Activated naive CD4-positive, alpha-beta T cell treated with anti-CD3 and anti-CD28 coated beads for 36 hours (primary cell): ENCODE measurements at regions not wholly inside any gene's neighbourhood (a gene's known extent, or its start where the extent isn't known, plus 50 kb on each side); places are given as distances from the start of the nearest gene placed in this dataset.
"Not testable (repeated sequence)": the region's sequence is repeated elsewhere in the genome, so short reads cannot be mapped to it uniquely, and the experiment has no call there.

Source experiments
- CTCF ChIA-PET: fragments of 350-600 bp; sonication (Branson Sonifier 250); formaldehyde crosslinking; loops from one replicate; lab custom pipeline; 2021; ENCODE audit warnings: antibody characterized with exemption; lab: Charles Lee
- DNase-seq: peaks from one replicate; pipeline ENCODE4 v3.0.0-alpha.2; 2020
- H3K27ac Mint-ChIP-seq: one replicate; pipeline ENCODE4 v1.8.0; 2021; ENCODE audit warnings: mild to moderate bottlenecking, mixed read lengths
- H3K27me3 Mint-ChIP-seq: one replicate; pipeline ENCODE4 v1.8.0; 2021; ENCODE audit warnings: low read depth, mixed read lengths
- H3K36me3 Mint-ChIP-seq: one replicate; pipeline ENCODE4 v1.8.0; 2021; ENCODE audit warnings: low read depth, mixed read lengths
- H3K4me1 Mint-ChIP-seq: one replicate; pipeline ENCODE4 v1.8.0; 2021; ENCODE audit warnings: low read depth, mixed read lengths
- H3K4me3 Mint-ChIP-seq: one replicate; pipeline ENCODE4 v1.8.0; 2021; ENCODE audit warnings: mild to moderate bottlenecking, moderate library complexity, mixed read lengths
- H3K9me3 Mint-ChIP-seq: one replicate; pipeline ENCODE4 v1.8.0; 2021; ENCODE audit warnings: mixed read lengths
- intact Hi-C: fragments of 100-400 bp; cut with micrococcal nuclease; formaldehyde crosslinking; loops from one replicate; pipeline ENCODE4 v1.15.1; 2023

- Mint-ChIP-seq H3K4me3 (no peak overlapping the region), H3K36me3 (no peaks in the 10 kb centered on the region), H3K27ac (no peak overlapping the region), H3K9me3 (no peaks in the 10 kb centered on the region), H3K4me1 (no peaks in the 10 kb centered on the region), H3K27me3 (peaks cover 8% of the 10 kb centered on the region)
- no peak for DNase-seq
- intact Hi-C loops, result no loop called here
- CTCF ChIA-PET, result no interaction called here
These were observed 1118.6 kb downstream of the SORCS3 start for GRCh38 chr10:105759669-105760068.

GRCh38 chr10:105758209-105758998, 1117.3 kb downstream of the SORCS3 start:
- Mint-ChIP-seq H3K27me3 (peaks cover under 1% of the 10 kb centered on the region), H3K4me3 (no peak overlapping the region), H3K4me1 (no peaks in the 10 kb centered on the region), H3K9me3 (no peaks in the 10 kb centered on the region), H3K36me3 (no peaks in the 10 kb centered on the region), H3K27ac (no peak overlapping the region)
- intact Hi-C loops, result no loop called here
- CTCF ChIA-PET, result no interaction called here
- DNase-seq, result no peak

GRCh38 chr10:105757302-105757701, 1116.2 kb downstream of the SORCS3 start:
- Mint-ChIP-seq H3K4me3 (no peak overlapping the region), H3K27ac (no peak overlapping the region), H3K36me3 (no peaks in the 10 kb centered on the region), H3K27me3 (peaks cover 2% of the 10 kb centered on the region), H3K4me1 (no peaks in the 10 kb centered on the region), H3K9me3 (no peaks in the 10 kb centered on the region)
- intact Hi-C loops, result no loop called here
- no peak for DNase-seq
- CTCF ChIA-PET, result no interaction called here

- no peak for DNase-seq
- Mint-ChIP-seq H3K27ac (no peak overlapping the region), H3K9me3 (no peaks in the 10 kb centered on the region), H3K4me1 (no peaks in the 10 kb centered on the region), H3K27me3 (peaks cover 5% of the 10 kb centered on the region), H3K36me3 (no peaks in the 10 kb centered on the region), H3K4me3 (no peak overlapping the region)
- CTCF ChIA-PET, result no interaction called here
- intact Hi-C loops, result no loop called here
These were observed 1115.3 kb downstream of the SORCS3 start for GRCh38 chr10:105756386-105756785.

- intact Hi-C loops, result no loop called here
- CTCF ChIA-PET, result no interaction called here
- no peak for DNase-seq
- Mint-ChIP-seq H3K4me1 (no peaks in the 10 kb centered on the region), H3K4me3 (no peak overlapping the region), H3K27me3 (peaks cover 5% of the 10 kb centered on the region), H3K27ac (no peak overlapping the region), H3K36me3 (no peaks in the 10 kb centered on the region), H3K9me3 (no peaks in the 10 kb centered on the region)
These were observed 1110.6 kb downstream of the SORCS3 start for GRCh38 chr10:105751688-105752087.

- Mint-ChIP-seq H3K27me3 (no peaks in the 10 kb centered on the region), H3K36me3 (no peaks in the 10 kb centered on the region), H3K4me1 (no peaks in the 10 kb centered on the region), H3K27ac (no peak overlapping the region), H3K4me3 (no peak overlapping the region), H3K9me3 (peaks cover 3% of the 10 kb centered on the region)
- intact Hi-C loops, result no loop called here
- DNase-seq, result no peak
- CTCF ChIA-PET, result no interaction called here
These were observed 1104.6 kb downstream of the SORCS3 start for GRCh38 chr10:105745596-105746148.

- intact Hi-C loops, result no loop called here
- Mint-ChIP-seq H3K27me3 (no peaks in the 10 kb centered on the region), H3K4me3 (no peak overlapping the region), H3K9me3 (peaks cover 4% of the 10 kb centered on the region), H3K4me1 (no peaks in the 10 kb centered on the region), H3K36me3 (no peaks in the 10 kb centered on the region), H3K27ac (no peak overlapping the region)
- DNase-seq, result no peak
- CTCF ChIA-PET, result no interaction called here
These were observed 1102.4 kb downstream of the SORCS3 start for GRCh38 chr10:105743343-105744056.

GRCh38 chr10:105742923-105743322, 1101.8 kb downstream of the SORCS3 start:
- CTCF ChIA-PET, result no interaction called here
- no peaks in the 10 kb centered on the region for H3K27me3 Mint-ChIP-seq
- no peak for DNase-seq
- peaks cover 4% of the 10 kb centered on the region for H3K9me3 Mint-ChIP-seq
- H3K27ac Mint-ChIP-seq, result no peak overlapping the region
- H3K36me3 Mint-ChIP-seq, result no peaks in the 10 kb centered on the region
- intact Hi-C loops, result no loop called here
- no peak overlapping the region for H3K4me3 Mint-ChIP-seq
- no peaks in the 10 kb centered on the region for H3K4me1 Mint-ChIP-seq

GRCh38 chr10:105742184-105742583, 1101.1 kb downstream of the SORCS3 start:
- Mint-ChIP-seq H3K27ac (no peak overlapping the region), H3K4me3 (no peak overlapping the region), H3K4me1 (no peaks in the 10 kb centered on the region), H3K27me3 (no peaks in the 10 kb centered on the region), H3K9me3 (peaks cover 4% of the 10 kb centered on the region), H3K36me3 (no peaks in the 10 kb centered on the region)
- CTCF ChIA-PET, result no interaction called here
- intact Hi-C loops, result no loop called here
- DNase-seq, result no peak

GRCh38 chr10:105734479-105734878, 1093.4 kb downstream of the SORCS3 start:
- Mint-ChIP-seq H3K36me3 (no peaks in the 10 kb centered on the region), H3K27ac (no peak overlapping the region), H3K27me3 (no peaks in the 10 kb centered on the region), H3K9me3 (no peaks in the 10 kb centered on the region), H3K4me1 (no peaks in the 10 kb centered on the region), H3K4me3 (no peak overlapping the region)
- no peak for DNase-seq
- intact Hi-C loops, result no loop called here
- CTCF ChIA-PET, result no interaction called here

GRCh38 chr10:105733924-105734323, 1092.8 kb downstream of the SORCS3 start:
- Mint-ChIP-seq H3K36me3 (no peaks in the 10 kb centered on the region), H3K4me1 (no peaks in the 10 kb centered on the region), H3K27ac (no peak overlapping the region), H3K4me3 (no peak overlapping the region), H3K27me3 (peaks cover under 1% of the 10 kb centered on the region), H3K9me3 (peaks cover under 1% of the 10 kb centered on the region)
- DNase-seq, result no peak
- CTCF ChIA-PET, result no interaction called here
- intact Hi-C loops, result no loop called here

- H3K27ac Mint-ChIP-seq, result no peak overlapping the region
- H3K36me3 Mint-ChIP-seq, result no peaks in the 10 kb centered on the region
These were observed 1088.3 kb downstream of the SORCS3 start for GRCh38 chr10:105729428-105729827.

GRCh38 chr10:105727586-105727985, 1086.5 kb downstream of the SORCS3 start:
- H3K4me1 Mint-ChIP-seq, H3K36me3 Mint-ChIP-seq, CTCF ChIA-PET, H3K27ac Mint-ChIP-seq, H3K4me3 Mint-ChIP-seq, H3K9me3 Mint-ChIP-seq, H3K27me3 Mint-ChIP-seq, intact Hi-C loops, DNase-seq: not testable (repeated sequence)

More at GRCh38 chr10:105729428-105729827, 1088.3 kb downstream of the SORCS3 start:
- intact Hi-C loops, result no loop called here
- DNase-seq, result no peak
- H3K4me1 Mint-ChIP-seq, result no peaks in the 10 kb centered on the region
- H3K4me3 Mint-ChIP-seq, result no peak overlapping the region
- CTCF ChIA-PET, result interaction anchor here (0.6 kb wide), 1 partner anchor 40 kb away, joined by 3 read pairs; no protein-coding TSS in a partner anchor
- peaks cover 6% of the 10 kb centered on the region for H3K9me3 Mint-ChIP-seq
- peaks cover 9% of the 10 kb centered on the region for H3K27me3 Mint-ChIP-seq
